Hippocampal formation (tissue), 2 donors: ENCODE measurements at regions not wholly inside any gene's neighbourhood (a gene's known extent, or its start where the extent isn't known, plus 50 kb on each side); places are given as distances from the start of the nearest gene placed in this dataset.

Experiments
- DNase-seq, 2 donors: peaks; one replicate each; lab custom pipeline; 2025; lab: John Stamatoyannopoulos, UW

DNA sequence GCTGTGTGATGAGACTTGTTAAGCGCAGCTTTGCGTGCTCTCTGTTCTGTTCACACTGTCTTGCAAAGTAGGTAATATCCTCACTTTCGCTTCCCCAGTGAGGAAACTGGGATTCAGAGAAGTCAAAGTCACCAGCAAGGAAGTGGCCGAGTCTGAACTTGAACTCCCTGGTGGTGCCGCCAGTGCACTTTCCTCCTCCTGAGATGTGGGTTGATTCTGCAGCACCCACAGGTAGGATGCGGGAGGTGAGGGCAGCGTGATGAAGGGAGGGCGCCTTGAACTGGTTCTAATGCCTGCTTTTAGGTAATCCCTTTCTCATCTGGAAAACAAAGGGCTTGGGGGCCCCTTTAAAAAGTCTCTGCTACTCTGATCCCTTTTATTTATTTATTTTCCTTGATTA is 54.9 kb upstream of the IGF1 start:
- no peak for DNase-seq

DNA sequence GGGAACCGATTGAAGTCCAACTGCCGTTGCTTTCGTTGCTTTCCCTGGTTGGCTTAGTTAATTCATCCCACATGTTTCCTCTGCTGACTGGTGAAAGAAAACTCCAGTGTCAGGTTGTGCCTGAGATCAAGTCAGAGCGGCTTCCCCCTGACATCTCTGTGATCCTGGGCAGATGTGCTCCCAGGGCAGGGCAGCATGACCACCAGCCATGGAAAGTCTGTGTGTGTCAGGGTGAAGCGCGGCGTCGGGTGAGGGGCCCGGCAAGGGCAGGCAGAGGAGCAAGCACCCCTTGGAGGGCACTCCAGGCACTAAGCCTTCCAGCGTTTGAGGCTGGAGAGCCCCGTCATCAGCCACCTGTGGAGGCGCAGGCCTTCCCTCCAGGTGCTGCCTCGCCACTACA is 54.5 kb upstream of the IGF1 start:
- no peak for DNase-seq

- no peak for DNase-seq
Observed at GRCh38 chr12:102533483-102534215, 53.3 kb upstream of the IGF1 start.
